H1 (cell line): ENCODE measurements at regions not wholly inside any gene's neighbourhood (a gene's known extent, or its start where the extent isn't known, plus 50 kb on each side); places are given as distances from the start of the nearest gene placed in this dataset.

ENCODE experiments used
- CTCF ChIA-PET: fragments of 300-600 bp; sonication (Branson Sonifier 250); formaldehyde crosslinking; loops from one replicate; lab custom pipeline; 2021; ENCODE audit not compliant: partially characterized antibody; lab: Charles Lee
- POLR2A ChIA-PET: fragments of 300-600 bp; sonication (Branson Sonifier 250); formaldehyde crosslinking; loops from one replicate; lab custom pipeline; 2021; ENCODE audit warnings: inconsistent platforms; ENCODE audit not compliant: partially characterized antibody; lab: Charles Lee
- DNase-seq, 2 experiments: peaks; one replicate each; pipeline versions ENCODE4 v3.0.0 to v3.0.0-alpha.2; 2010 to 2022; ENCODE audit warnings: low spot score in 2 of 2, low read depth in 1 of 2, mixed read lengths in 1 of 2
- FAIRE-seq: peaks from 2 replicates; lab custom pipeline; 2011; peaks lifted over from hg19 to GRCh38; lab: Jason Lieb, UNC
- H2AFZ ChIP-seq: 2 replicates; pipeline ENCODE4 v1.8.1; 2012; ENCODE audit warnings: low read length, inconsistent platforms
- H2AK5ac ChIP-seq: 2 replicates; pipeline ENCODE4 v1.6.1; 2013; ENCODE audit warnings: low read depth, low read length
- H2BK120ac ChIP-seq: replicated peaks from 2 replicates; pipeline ENCODE3; 2013; ENCODE audit warnings: low read depth, low read length, inconsistent platforms
- H2BK12ac ChIP-seq: 2 replicates; pipeline ENCODE4 v1.6.1; 2013; ENCODE audit warnings: low read depth, low read length
- H2BK15ac ChIP-seq: 2 replicates; pipeline ENCODE4 v1.6.1; 2013; ENCODE audit warnings: low read length
- H2BK20ac ChIP-seq: 2 replicates; pipeline ENCODE4 v1.6.1; 2013; ENCODE audit warnings: low read length
- H2BK5ac ChIP-seq: 2 replicates; pipeline ENCODE4 v1.6.1; 2013; ENCODE audit warnings: low read depth, low read length
- H3K14ac ChIP-seq: 2 replicates; pipeline ENCODE4 v1.6.1; 2013; ENCODE audit warnings: inconsistent platforms; ENCODE audit not compliant: insufficient read length
- H3K18ac ChIP-seq: 2 replicates; pipeline ENCODE4 v1.6.1; 2013; ENCODE audit warnings: low read length; ENCODE audit errors: extremely low read depth
- H3K23ac ChIP-seq: 2 replicates; pipeline ENCODE4 v1.6.1; 2013; ENCODE audit warnings: inconsistent platforms; ENCODE audit not compliant: insufficient read length
- H3K23me2 ChIP-seq: 2 replicates; pipeline ENCODE4 v1.6.1; 2013; ENCODE audit warnings: low read depth, low read length
- H3K27ac ChIP-seq: 2 replicates; pipeline ENCODE4 v1.6.1; 2011; ENCODE audit warnings: low read depth, low read length, inconsistent platforms
- H3K27me3 ChIP-seq, 4 experiments: replicated peaks in 1 of 4; 1 replicate in 1 of 4; 2 replicates in 3 of 4; pipeline versions ENCODE4 v1.6.1 to v1.8.1; 2011 to 2013; ENCODE audit warnings: low read length in 3 of 4, mild to moderate bottlenecking in 3 of 4, inconsistent platforms in 2 of 4, mixed read lengths in 2 of 4, moderate library complexity in 1 of 4; ENCODE audit not compliant: control insufficient read depth in 3 of 4, insufficient read depth in 3 of 4; ENCODE audit errors: extremely low read depth in 1 of 4
- H3K36me3 ChIP-seq, 4 experiments: 2 replicates each; pipeline versions ENCODE4 v1.6.1 to v1.8.1; 2011 to 2013; ENCODE audit warnings: mild to moderate bottlenecking in 4 of 4, low read length in 3 of 4, moderate library complexity in 2 of 4, control low read depth in 1 of 4, inconsistent platforms in 1 of 4; ENCODE audit not compliant: insufficient read depth in 4 of 4, control insufficient read depth in 2 of 4
- H3K4ac ChIP-seq: replicated peaks from 2 replicates; pipeline ENCODE3; 2013; ENCODE audit warnings: low read length, low read depth, mixed read lengths, inconsistent platforms; ENCODE audit not compliant: insufficient read length
- H3K4me1 ChIP-seq, 4 experiments: replicated peaks in 1 of 4; 1 replicate in 1 of 4; 2 replicates in 3 of 4; pipeline versions ENCODE4 v1.6.1 to v1.8.1; 2011 to 2013; ENCODE audit warnings: low read length in 3 of 4, inconsistent platforms in 2 of 4, mixed read lengths in 1 of 4; ENCODE audit not compliant: insufficient read depth in 4 of 4, control insufficient read depth in 3 of 4
- H3K4me2 ChIP-seq, 2 experiments: 2 replicates each; pipeline versions ENCODE4 v1.6.1 to v1.8.1; 2011 to 2013; ENCODE audit warnings: low read depth in 2 of 2, low read length in 2 of 2, control low read depth in 1 of 2, inconsistent platforms in 1 of 2, mild to moderate bottlenecking in 1 of 2; ENCODE audit not compliant: insufficient read depth in 1 of 2
- H3K4me3 ChIP-seq, 4 experiments: fragments of 200-600, 300-600 bp in 1 of 4; sonication (generic), shearing (Covaris generic), sonication (Bioruptor Twin) in 1 of 4; 2 replicates each; pipeline versions ENCODE4 v1.5.1 to v1.8.1; 2011 to 2016; ENCODE audit warnings: low read length in 4 of 4, low read depth in 3 of 4, control low read depth in 2 of 4, inconsistent platforms in 2 of 4, mild to moderate bottlenecking in 2 of 4, mixed read lengths in 1 of 4, moderate library complexity in 1 of 4; ENCODE audit not compliant: insufficient read depth in 2 of 4; ENCODE audit errors: extremely low read depth in 1 of 4
- H3K56ac ChIP-seq: replicated peaks from 2 replicates; pipeline ENCODE3; 2013; ENCODE audit warnings: low read depth, mild to moderate bottlenecking, mixed read lengths, low read length, inconsistent platforms; ENCODE audit not compliant: insufficient read length
- H3K79me1 ChIP-seq: 2 replicates; pipeline ENCODE4 v1.6.1; 2013; ENCODE audit warnings: low read depth, low read length, control low read depth
- H3K79me2 ChIP-seq, 2 experiments: 2 replicates each; pipeline versions ENCODE4 v1.6.1 to v1.8.1; 2012 to 2013; ENCODE audit warnings: low read length in 2 of 2, mild to moderate bottlenecking in 2 of 2, inconsistent platforms in 1 of 2; ENCODE audit not compliant: insufficient read depth in 2 of 2, control insufficient read depth in 1 of 2
- H3K9ac ChIP-seq, 4 experiments: replicated peaks in 1 of 4; 1 replicate in 1 of 4; 2 replicates in 3 of 4; pipeline versions ENCODE4 v1.6.1 to v1.8.1; 2011 to 2013; ENCODE audit warnings: low read depth in 3 of 4, low read length in 3 of 4, control low read depth in 2 of 4, mild to moderate bottlenecking in 2 of 4, moderate library complexity in 2 of 4, inconsistent platforms in 1 of 4; ENCODE audit errors: extremely low read depth in 1 of 4
- H3K9me3 ChIP-seq, 2 experiments: 2 replicates each; pipeline versions ENCODE4 v1.6.1 to v1.8.1; 2012 to 2013; ENCODE audit warnings: mild to moderate bottlenecking in 2 of 2, moderate library complexity in 2 of 2, control low read depth in 1 of 2, inconsistent platforms in 1 of 2, low read depth in 1 of 2, low read length in 1 of 2, mixed read lengths in 1 of 2; ENCODE audit not compliant: insufficient read depth in 2 of 2
- H4K20me1 ChIP-seq, 2 experiments: replicated peaks in 1 of 2; 2 replicates each; pipeline versions ENCODE3 to v1.8.1; 2011 to 2013; ENCODE audit warnings: inconsistent platforms in 2 of 2, low read length in 2 of 2, mild to moderate bottlenecking in 1 of 2; ENCODE audit not compliant: insufficient read depth in 2 of 2, control insufficient read depth in 1 of 2
- H4K5ac ChIP-seq: 2 replicates; pipeline ENCODE4 v1.6.1; 2013; ENCODE audit warnings: low read length, low read depth, mixed read lengths, inconsistent platforms; ENCODE audit not compliant: insufficient read length
- H4K8ac ChIP-seq: 2 replicates; pipeline ENCODE4 v1.8.0; 2013; ENCODE audit warnings: mild to moderate bottlenecking, moderate library complexity, low read length, inconsistent platforms; ENCODE audit not compliant: insufficient read depth; ENCODE audit errors: extremely low read depth
- H4K91ac ChIP-seq: replicated peaks from 2 replicates; pipeline ENCODE3; 2013; ENCODE audit warnings: low read length, mixed read lengths, inconsistent platforms; ENCODE audit not compliant: insufficient read length
- ASH2L ChIP-seq: fragments of 200-600, 300-600 bp; sonication (generic); IDR thresholded peaks from one replicate; pipeline ENCODE4 v1.7.1; 2017; ENCODE audit warnings: low read length
- CHD1 ChIP-seq: IDR thresholded peaks from 2 replicates; pipeline ENCODE4 v1.6.1; 2012; ENCODE audit warnings: low read depth, low read length, improper control_type of control experiment
- EZH2 ChIP-seq: fragments of 200-600 bp; sonication (generic); IDR thresholded peaks from 2 replicates; pipeline ENCODE4 v1.7.1; 2012; ENCODE audit warnings: low read depth, mild to moderate bottlenecking, moderate library complexity, low read length, inconsistent platforms; ENCODE audit not compliant: severe bottlenecking
- GABPA ChIP-seq: IDR thresholded peaks from 2 replicates; pipeline ENCODE4 v1.6.1; 2011; ENCODE audit warnings: mild to moderate bottlenecking, low read length, moderate library complexity, borderline replicate concordance; ENCODE audit not compliant: insufficient read depth
- KDM5A ChIP-seq: fragments of 200-600 bp; IDR thresholded peaks from 2 replicates; pipeline ENCODE4 v1.7.1; 2012; ENCODE audit warnings: mild to moderate bottlenecking, low read length, inconsistent platforms, mixed read lengths
- MAFK ChIP-seq: IDR thresholded peaks from 2 replicates; pipeline ENCODE4 v1.6.1; 2012; ENCODE audit warnings: low read depth, mild to moderate bottlenecking, improper control_type of control experiment, low read length
- RAD21 ChIP-seq, 2 experiments: IDR thresholded peaks in 1 of 2; conservative IDR thresholded peaks in 1 of 2; 2 replicates each; pipeline ENCODE4 v1.6.1; 2011; ENCODE audit warnings: low read depth in 2 of 2, low read length in 2 of 2, improper control_type of control experiment in 1 of 2, inconsistent platforms in 1 of 2, mild to moderate bottlenecking in 1 of 2, moderate library complexity in 1 of 2
- RXRA ChIP-seq: IDR thresholded peaks from 2 replicates; pipeline ENCODE4 v1.6.1; 2011; ENCODE audit warnings: low read depth, mild to moderate bottlenecking, low read length, moderate library complexity; ENCODE audit not compliant: insufficient read depth
- WGBS, 2 experiments: shearing (Covaris generic) in 1 of 2; methylation state at CpG; one replicate each; pipeline versions ENCODE4 v1.1.6 to v1.1.7; 2013 to 2015; ENCODE audit warnings: low lambda C conversion rate in 2 of 2, mixed read lengths in 2 of 2, inconsistent platforms in 1 of 2, low coverage in 1 of 2, missing lambda C conversion rate in 1 of 2; ENCODE audit not compliant: insufficient replicate concordance in 2 of 2, insufficient coverage in 1 of 2, insufficient read length in 1 of 2; ENCODE audit errors: extremely low coverage in 1 of 2, missing lambda C conversion rate in 1 of 2; 5-methylcytosine and 5-hydroxymethylcytosine counted together
- TF ChIP-seq, protein P1 (sequence below): IDR thresholded peaks from 2 replicates; pipeline ENCODE4 v1.6.1; 2011; ENCODE audit warnings: low read depth, mild to moderate bottlenecking, low read length; ENCODE audit not compliant: insufficient read depth
- TF ChIP-seq, protein P2 (sequence below), 3 experiments: IDR thresholded peaks; 1 replicate in 2 of 3; 2 replicates in 1 of 3; pipeline versions ENCODE4 v1.5.1 to v1.6.1; 2011; ENCODE audit warnings: low read length in 3 of 3, mild to moderate bottlenecking in 3 of 3, inconsistent platforms in 2 of 3, low read depth in 1 of 3, moderate library complexity in 1 of 3; ENCODE audit not compliant: insufficient read depth in 1 of 3; ENCODE audit errors: control extremely low read depth in 1 of 3

DNA sequence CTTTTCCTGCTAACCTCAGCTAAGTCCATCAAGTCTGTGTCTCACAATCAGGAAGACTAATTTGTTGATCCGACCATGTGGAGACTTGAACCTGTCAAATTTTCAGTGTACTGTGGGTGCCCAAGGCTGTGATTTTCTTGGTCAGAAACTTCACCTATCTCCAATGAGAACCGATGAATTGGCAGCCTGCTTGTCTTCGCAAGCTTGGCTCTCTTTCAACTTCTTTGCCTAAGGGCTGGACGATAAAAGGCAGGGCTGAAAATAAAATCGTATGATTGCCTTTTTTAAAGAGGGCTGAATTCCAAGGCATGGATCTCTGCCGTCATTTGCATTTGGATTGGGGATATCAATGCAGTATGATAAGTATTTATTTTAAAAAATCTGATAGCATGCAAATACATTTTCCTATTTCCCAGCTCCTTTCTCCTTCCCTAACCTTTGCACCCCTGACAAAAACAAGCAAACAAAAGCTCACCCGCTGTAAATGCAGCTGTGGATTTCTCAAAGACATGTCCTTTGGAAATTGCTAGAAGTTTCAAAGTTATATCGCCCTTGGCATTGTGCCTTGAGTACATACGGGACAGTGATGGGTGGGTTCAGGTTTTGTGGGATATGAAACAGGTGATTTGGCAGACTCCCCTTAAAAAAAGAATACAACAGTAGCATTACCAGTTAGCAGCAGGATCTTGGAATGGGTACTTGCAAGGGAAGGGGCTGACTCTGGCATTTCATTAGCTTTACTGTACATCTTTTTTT is 80.6 kb downstream of the NPTX2 start:
- H3K9ac ChIP-seq = no peak overlapping the region
- no peak overlapping the region for H3K56ac ChIP-seq
- no peaks in the 10 kb centered on the region for H3K79me1 ChIP-seq
- no peak overlapping the region for H2BK20ac ChIP-seq
- H3K23me2 ChIP-seq = no peaks in the 10 kb centered on the region
- peaks cover 15 to 17% of the 10 kb centered on the region in 2 experiments for H3K9me3 ChIP-seq
- CTCF ChIA-PET = no interaction called here
- no peak for DNase-seq
- no peak overlapping the region for H4K91ac ChIP-seq
- H3K4me3 ChIP-seq = no peak overlapping the region
- H2AFZ ChIP-seq = no peak overlapping the region
- no peak overlapping the region for H4K5ac ChIP-seq
- H4K20me1 ChIP-seq = no peaks in the 10 kb centered on the region
- no peak overlapping the region for H3K14ac ChIP-seq
- H3K4me1 ChIP-seq = no peaks in the 10 kb centered on the region
- no peaks in the 10 kb centered on the region for H3K79me2 ChIP-seq
- H3K27me3 ChIP-seq = no peaks in the 10 kb centered on the region
- no peak overlapping the region for H2AK5ac ChIP-seq
- WGBS, 2 experiments = 90% methylated on average over 9 of the region's 9 CpGs; no CpG with 5 or more reads in 1 of the 2 experiments
- no peak overlapping the region for H2BK5ac ChIP-seq
- H3K18ac ChIP-seq = no peak overlapping the region
- no peak overlapping the region for H2BK120ac ChIP-seq
- no peak overlapping the region for H3K23ac ChIP-seq
- H2BK15ac ChIP-seq = no peak overlapping the region
- no peak for FAIRE-seq
- no peak overlapping the region for H3K4me2 ChIP-seq
- POLR2A ChIA-PET = no interaction called here
- no peak overlapping the region for H4K8ac ChIP-seq
- H2BK12ac ChIP-seq = no peak overlapping the region
- H3K27ac ChIP-seq = no peak overlapping the region
- no peak overlapping the region for H3K4ac ChIP-seq
- no peaks in the 10 kb centered on the region for H3K36me3 ChIP-seq
- TF ChIP-seq MAFK = no peak
- TF ChIP-seq KDM5A = no peak
- TF ChIP-seq RXRA = no peak
- TF ChIP-seq, protein P1, sequence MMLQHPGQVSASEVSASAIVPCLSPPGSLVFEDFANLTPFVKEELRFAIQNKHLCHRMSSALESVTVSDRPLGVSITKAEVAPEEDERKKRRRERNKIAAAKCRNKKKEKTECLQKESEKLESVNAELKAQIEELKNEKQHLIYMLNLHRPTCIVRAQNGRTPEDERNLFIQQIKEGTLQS = no peak
- no peak for TF ChIP-seq ASH2L
- no peak for TF ChIP-seq GABPA
- no peak for TF ChIP-seq RAD21 (IDR thresholded peaks at IDR 0.05 in 1 of 2, conservative IDR thresholded peaks at IDR 0.05 in 1 of 2; ENCODE audit: low read depth in 2 of 2, low read length in 2 of 2)
- TF ChIP-seq CHD1 = no peak
- TF ChIP-seq, protein P2, sequence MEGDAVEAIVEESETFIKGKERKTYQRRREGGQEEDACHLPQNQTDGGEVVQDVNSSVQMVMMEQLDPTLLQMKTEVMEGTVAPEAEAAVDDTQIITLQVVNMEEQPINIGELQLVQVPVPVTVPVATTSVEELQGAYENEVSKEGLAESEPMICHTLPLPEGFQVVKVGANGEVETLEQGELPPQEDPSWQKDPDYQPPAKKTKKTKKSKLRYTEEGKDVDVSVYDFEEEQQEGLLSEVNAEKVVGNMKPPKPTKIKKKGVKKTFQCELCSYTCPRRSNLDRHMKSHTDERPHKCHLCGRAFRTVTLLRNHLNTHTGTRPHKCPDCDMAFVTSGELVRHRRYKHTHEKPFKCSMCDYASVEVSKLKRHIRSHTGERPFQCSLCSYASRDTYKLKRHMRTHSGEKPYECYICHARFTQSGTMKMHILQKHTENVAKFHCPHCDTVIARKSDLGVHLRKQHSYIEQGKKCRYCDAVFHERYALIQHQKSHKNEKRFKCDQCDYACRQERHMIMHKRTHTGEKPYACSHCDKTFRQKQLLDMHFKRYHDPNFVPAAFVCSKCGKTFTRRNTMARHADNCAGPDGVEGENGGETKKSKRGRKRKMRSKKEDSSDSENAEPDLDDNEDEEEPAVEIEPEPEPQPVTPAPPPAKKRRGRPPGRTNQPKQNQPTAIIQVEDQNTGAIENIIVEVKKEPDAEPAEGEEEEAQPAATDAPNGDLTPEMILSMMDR (IDR thresholded peaks at IDR 0.05; ENCODE audit: control extremely low read depth in 1 of 3, insufficient read depth in 1 of 3, low read depth in 1 of 3, low read length in 3 of 3) = no peak
- TF ChIP-seq EZH2 = no peak
